ENCODE measurements at regions not wholly inside any gene's neighbourhood (a gene's known extent, or its start where the extent isn't known, plus 50 kb on each side); places are given as distances from the start of the nearest gene placed in this dataset.

DNA sequence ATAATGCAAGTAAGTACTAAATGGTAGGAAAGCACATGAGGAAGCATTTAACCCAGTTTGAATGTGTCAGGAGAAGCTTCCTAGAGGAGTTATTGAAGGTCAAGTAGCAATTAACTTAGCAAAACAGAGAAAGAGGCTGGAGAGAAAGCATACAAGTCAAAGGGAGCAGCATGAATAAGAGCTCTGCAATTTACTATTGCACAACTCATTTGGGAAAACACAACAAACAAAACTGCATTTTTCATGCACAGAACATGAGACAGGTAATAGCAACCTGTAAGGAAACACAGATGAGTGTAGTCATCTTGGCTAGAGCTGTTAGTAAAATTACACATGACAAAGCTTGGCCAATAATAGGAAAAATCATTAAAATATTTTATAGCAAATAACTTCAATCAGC, 538.1 kb downstream of the PPP4R3C start:
- TF ChIP-seq POLR2AphosphoS5 (IDR thresholded peaks at IDR 0.05; ENCODE audit: low read depth) (no peak), EZH2 (IDR thresholded peaks at IDR 0.05; ENCODE audit: low read depth, unreplicated experiment) (no peak), STAT1 (IDR thresholded peaks at IDR 0.05; ENCODE audit: unreplicated experiment) (no peak), EZH2phosphoT487 (IDR thresholded peaks at IDR 0.05; ENCODE audit: unreplicated experiment) (no peak), CREB1 (CRISPR knock-in tag; IDR thresholded peaks at IDR 0.05; ENCODE audit: low read depth) (no peak), ZNF114 (CRISPR knock-in tag; IDR thresholded peaks at IDR 0.05) (no peak), ETS1 (IDR thresholded peaks at IDR 0.05) (no peak), JUNB (IDR thresholded peaks at IDR 0.05; ENCODE audit: unreplicated experiment) (no peak), NANOG (IDR thresholded peaks at IDR 0.05; ENCODE audit: borderline replicate concordance) (no peak), ZNF331 (CRISPR knock-in tag; IDR thresholded peaks at IDR 0.05; ENCODE audit: low read depth) (no peak)
- TF ChIP-seq, protein P1, sequence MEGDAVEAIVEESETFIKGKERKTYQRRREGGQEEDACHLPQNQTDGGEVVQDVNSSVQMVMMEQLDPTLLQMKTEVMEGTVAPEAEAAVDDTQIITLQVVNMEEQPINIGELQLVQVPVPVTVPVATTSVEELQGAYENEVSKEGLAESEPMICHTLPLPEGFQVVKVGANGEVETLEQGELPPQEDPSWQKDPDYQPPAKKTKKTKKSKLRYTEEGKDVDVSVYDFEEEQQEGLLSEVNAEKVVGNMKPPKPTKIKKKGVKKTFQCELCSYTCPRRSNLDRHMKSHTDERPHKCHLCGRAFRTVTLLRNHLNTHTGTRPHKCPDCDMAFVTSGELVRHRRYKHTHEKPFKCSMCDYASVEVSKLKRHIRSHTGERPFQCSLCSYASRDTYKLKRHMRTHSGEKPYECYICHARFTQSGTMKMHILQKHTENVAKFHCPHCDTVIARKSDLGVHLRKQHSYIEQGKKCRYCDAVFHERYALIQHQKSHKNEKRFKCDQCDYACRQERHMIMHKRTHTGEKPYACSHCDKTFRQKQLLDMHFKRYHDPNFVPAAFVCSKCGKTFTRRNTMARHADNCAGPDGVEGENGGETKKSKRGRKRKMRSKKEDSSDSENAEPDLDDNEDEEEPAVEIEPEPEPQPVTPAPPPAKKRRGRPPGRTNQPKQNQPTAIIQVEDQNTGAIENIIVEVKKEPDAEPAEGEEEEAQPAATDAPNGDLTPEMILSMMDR (conservative IDR thresholded peaks at IDR 0.05; ENCODE audit: low read depth in 2 of 2), result no peak
- TF ChIP-seq, protein P2, sequence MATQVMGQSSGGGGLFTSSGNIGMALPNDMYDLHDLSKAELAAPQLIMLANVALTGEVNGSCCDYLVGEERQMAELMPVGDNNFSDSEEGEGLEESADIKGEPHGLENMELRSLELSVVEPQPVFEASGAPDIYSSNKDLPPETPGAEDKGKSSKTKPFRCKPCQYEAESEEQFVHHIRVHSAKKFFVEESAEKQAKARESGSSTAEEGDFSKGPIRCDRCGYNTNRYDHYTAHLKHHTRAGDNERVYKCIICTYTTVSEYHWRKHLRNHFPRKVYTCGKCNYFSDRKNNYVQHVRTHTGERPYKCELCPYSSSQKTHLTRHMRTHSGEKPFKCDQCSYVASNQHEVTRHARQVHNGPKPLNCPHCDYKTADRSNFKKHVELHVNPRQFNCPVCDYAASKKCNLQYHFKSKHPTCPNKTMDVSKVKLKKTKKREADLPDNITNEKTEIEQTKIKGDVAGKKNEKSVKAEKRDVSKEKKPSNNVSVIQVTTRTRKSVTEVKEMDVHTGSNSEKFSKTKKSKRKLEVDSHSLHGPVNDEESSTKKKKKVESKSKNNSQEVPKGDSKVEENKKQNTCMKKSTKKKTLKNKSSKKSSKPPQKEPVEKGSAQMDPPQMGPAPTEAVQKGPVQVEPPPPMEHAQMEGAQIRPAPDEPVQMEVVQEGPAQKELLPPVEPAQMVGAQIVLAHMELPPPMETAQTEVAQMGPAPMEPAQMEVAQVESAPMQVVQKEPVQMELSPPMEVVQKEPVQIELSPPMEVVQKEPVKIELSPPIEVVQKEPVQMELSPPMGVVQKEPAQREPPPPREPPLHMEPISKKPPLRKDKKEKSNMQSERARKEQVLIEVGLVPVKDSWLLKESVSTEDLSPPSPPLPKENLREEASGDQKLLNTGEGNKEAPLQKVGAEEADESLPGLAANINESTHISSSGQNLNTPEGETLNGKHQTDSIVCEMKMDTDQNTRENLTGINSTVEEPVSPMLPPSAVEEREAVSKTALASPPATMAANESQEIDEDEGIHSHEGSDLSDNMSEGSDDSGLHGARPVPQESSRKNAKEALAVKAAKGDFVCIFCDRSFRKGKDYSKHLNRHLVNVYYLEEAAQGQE (IDR thresholded peaks at IDR 0.05; ENCODE audit: unreplicated experiment), result no peak
- TF ChIP-seq, protein P3, sequence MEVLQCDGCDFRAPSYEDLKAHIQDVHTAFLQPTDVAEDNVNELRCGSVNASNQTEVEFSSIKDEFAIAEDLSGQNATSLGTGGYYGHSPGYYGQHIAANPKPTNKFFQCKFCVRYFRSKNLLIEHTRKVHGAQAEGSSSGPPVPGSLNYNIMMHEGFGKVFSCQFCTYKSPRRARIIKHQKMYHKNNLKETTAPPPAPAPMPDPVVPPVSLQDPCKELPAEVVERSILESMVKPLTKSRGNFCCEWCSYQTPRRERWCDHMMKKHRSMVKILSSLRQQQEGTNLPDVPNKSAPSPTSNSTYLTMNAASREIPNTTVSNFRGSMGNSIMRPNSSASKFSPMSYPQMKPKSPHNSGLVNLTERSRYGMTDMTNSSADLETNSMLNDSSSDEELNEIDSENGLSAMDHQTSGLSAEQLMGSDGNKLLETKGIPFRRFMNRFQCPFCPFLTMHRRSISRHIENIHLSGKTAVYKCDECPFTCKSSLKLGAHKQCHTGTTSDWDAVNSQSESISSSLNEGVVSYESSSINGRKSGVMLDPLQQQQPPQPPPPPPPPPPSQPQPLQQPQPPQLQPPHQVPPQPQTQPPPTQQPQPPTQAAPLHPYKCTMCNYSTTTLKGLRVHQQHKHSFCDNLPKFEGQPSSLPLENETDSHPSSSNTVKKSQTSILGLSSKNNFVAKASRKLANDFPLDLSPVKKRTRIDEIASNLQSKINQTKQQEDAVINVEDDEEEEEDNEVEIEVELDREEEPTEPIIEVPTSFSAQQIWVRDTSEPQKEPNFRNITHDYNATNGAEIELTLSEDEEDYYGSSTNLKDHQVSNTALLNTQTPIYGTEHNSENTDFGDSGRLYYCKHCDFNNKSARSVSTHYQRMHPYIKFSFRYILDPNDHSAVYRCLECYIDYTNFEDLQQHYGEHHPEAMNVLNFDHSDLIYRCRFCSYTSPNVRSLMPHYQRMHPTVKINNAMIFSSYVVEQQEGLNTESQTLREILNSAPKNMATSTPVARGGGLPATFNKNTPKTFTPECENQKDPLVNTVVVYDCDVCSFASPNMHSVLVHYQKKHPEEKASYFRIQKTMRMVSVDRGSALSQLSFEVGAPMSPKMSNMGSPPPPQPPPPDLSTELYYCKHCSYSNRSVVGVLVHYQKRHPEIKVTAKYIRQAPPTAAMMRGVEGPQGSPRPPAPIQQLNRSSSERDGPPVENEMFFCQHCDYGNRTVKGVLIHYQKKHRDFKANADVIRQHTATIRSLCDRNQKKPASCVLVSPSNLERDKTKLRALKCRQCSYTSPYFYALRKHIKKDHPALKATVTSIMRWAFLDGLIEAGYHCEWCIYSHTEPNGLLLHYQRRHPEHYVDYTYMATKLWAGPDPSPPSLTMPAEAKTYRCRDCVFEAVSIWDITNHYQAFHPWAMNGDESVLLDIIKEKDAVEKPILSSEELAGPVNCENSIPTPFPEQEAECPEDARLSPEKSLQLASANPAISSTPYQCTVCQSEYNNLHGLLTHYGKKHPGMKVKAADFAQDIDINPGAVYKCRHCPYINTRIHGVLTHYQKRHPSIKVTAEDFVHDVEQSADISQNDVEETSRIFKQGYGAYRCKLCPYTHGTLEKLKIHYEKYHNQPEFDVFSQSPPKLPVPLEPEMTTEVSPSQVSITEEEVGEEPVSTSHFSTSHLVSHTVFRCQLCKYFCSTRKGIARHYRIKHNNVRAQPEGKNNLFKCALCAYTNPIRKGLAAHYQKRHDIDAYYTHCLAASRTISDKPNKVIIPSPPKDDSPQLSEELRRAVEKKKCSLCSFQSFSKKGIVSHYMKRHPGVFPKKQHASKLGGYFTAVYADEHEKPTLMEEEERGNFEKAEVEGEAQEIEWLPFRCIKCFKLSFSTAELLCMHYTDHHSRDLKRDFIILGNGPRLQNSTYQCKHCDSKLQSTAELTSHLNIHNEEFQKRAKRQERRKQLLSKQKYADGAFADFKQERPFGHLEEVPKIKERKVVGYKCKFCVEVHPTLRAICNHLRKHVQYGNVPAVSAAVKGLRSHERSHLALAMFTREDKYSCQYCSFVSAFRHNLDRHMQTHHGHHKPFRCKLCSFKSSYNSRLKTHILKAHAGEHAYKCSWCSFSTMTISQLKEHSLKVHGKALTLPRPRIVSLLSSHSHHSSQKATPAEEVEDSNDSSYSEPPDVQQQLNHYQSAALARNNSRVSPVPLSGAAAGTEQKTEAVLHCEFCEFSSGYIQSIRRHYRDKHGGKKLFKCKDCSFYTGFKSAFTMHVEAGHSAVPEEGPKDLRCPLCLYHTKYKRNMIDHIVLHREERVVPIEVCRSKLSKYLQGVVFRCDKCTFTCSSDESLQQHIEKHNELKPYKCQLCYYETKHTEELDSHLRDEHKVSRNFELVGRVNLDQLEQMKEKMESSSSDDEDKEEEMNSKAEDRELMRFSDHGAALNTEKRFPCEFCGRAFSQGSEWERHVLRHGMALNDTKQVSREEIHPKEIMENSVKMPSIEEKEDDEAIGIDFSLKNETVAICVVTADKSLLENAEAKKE (CRISPR knock-in tag; IDR thresholded peaks at IDR 0.05), result no peak

Measured in GM23338 (cell line).